ENCODE measurements at regions not wholly inside any gene's neighbourhood (a gene's known extent, or its start where the extent isn't known, plus 50 kb on each side); places are given as distances from the start of the nearest gene placed in this dataset.

- Histone ChIP-seq H3K79me2 (replicated peaks; ENCODE audit: insufficient read depth, low read length) (no peaks in the 10 kb centered on the region), H4K20me1 (ENCODE audit: insufficient read depth) (no peaks in the 10 kb centered on the region), H3K27ac (ENCODE audit: low read length) (no peak overlapping the region), H3K9ac (ENCODE audit: low read length) (no peak overlapping the region), H3K36me3 (ENCODE audit: insufficient read depth, low read length) (no peaks in the 10 kb centered on the region), H2AFZ (ENCODE audit: low read depth, low read length) (no peak overlapping the region), H3F3A (ENCODE audit: insufficient read depth, low read length, poor library complexity, severe bottlenecking) (no peaks in the 10 kb centered on the region), H3K4me2 (ENCODE audit: low read length) (no peak overlapping the region), H3K9me2 (ENCODE audit: insufficient read depth, low read length) (no peaks in the 10 kb centered on the region), H3K4me3 (ENCODE audit: low read length) (no peak overlapping the region), H3K9me3 (ENCODE audit: low read length) (no peaks in the 10 kb centered on the region), H3K27me3 (ENCODE audit: insufficient read depth, low read depth, low read length) (no peaks in the 10 kb centered on the region)
- TF ChIP-seq TAF1 (IDR thresholded peaks at IDR 0.05; ENCODE audit: low read depth): no peak
These were observed 78.1 kb downstream of the SPP2 start for GRCh38 chr2:234128606-234129005.
